Cerebellar cortex (tissue), 1 donor: ENCODE measurements at regions not wholly inside any gene's neighbourhood (a gene's known extent, or its start where the extent isn't known, plus 50 kb on each side); places are given as distances from the start of the nearest gene placed in this dataset.
A peak's percentile ranks its signal among the peaks of the same experiment; 100 is the strongest.

Experiments used
- DNase-seq: peaks from one replicate; pipeline ENCODE4 v3.0.0-alpha.2; 2015; ENCODE audit warnings: low spot score

DNA sequence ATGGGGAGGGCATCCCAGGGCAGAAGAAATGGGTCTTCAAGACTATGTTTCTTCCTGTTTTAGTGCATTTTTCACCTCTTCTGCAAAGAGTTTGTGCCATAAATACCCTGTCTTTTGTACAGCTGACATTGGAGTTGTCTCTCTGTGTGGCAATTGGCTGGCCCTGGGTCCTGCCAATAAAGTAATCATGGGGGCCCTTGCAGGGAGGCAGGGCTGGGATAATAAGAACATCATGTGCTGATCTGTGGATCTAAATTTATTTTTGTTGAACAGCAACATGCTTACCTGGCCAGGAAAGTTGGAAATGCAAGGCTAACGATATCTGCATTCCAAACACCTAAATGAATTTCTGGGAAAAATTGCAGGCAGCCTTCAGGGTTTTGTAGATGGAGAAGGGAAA is 174.6 kb upstream of the GATB start:
- DNase-seq = peak; percentile 59

DNA sequence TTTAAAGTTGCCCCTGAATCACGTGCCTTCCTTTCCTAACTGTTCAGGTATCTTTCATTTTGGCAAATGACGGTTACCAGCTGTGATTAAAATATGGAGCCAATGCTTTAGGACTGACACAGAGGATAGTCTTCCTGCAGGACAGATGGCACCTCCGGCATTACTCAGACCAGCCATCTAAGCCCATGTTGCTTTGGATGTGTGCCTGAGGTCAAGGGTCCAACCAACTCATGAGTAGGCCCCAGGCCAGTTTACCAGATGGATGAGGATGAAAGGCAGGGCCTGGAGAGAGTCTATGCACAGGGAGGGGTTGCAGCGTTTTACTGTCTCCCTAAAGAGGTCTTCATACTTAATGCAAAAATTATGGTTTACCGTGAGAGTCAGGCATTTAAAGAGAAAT is 174.0 kb upstream of the GATB start:
- peak; percentile 98 for DNase-seq

DNA sequence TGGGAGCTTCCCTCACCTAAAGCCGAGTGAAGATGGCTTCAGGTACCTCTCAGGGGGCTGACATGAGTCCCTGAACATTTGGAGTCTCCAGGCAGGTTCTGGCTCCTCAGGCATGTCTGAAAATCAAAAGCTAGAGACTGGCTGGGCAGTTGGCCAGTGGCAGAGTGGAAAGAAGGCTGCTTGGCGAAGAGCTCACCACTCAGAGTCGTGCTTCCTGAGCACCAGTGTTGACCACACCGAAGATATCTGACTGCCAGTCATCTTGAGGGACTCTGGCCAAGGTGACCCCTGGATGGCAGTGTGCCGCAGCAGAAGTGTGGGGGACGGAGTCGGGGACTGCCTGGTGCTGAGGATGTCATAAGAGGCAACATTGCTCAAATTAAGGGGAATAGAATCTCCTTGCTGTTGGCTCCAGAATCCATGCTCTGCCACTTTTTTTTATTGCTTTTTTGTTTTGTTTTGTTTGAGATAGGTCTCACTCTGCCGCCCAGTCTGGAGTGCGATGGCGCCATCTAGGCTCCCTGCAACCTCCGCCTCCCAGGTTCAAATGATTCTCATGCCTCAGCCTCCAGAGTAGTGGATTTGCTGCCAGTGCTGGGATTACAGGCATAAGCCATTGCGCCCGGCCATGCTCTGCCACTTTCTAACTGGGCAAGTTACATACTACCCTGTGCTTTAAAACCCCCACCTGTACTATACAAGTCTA is 172.5 kb upstream of the GATB start:
- DNase-seq = peak; percentile 92

DNA sequence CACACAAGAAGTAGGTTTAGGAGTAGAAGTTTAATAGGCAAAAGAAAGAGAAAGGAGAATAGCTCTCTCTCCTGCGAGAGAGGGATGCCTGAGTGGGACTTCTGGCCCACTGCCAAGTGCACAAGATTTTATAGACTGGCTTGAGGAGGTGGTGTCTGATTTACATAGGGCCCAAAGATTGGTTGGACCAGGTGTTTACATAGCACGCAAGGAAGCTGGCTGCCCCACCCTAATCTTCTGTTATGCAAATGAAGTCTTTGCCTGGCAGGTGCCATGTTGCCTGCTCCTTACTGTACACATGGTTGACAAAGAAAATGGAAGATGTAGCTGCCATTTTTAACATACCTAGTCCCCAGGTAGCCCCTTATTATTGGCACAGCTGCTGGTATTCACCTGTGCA is 170.8 kb upstream of the GATB start:
- DNase-seq = no peak

DNA sequence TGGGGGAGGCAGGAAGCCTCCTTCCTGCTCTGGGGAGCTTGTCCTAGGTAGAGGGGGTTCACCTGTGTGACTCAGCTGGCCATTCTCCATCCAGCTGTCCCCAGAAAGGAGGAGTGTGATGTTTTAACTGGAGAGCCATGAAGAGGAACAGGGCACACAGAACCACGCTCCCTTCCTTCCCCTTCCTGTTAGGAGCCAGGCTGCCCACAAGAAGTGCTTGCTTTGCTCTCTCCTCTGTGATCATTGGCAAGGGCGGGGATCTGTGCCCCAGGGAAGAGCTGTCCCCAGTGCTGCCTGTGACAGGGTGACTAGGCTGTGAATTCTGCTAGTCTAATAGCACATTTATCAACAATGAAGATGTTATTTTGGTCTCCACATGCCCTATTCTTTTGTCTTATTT is 169.6 kb upstream of the GATB start:
- DNase-seq = no peak

DNA sequence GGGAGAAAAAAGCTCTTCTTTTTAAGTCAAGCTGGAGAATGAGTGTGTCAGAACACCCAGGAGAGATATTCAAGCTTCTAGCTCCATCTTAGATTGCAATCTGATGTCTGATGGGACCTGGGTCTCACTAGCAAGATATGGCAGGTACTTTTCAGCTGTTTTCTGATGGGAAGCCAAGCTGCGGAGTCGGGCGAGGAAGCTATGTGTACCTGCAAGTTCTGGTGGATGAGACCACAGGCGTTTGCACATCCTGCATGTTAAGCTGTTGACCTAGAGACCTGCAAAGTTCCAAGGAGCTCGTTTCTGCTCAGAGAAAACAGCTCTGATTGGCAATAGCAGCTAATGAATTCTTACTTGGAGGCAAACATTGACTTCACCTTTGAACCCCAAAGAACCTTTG is 167.3 kb upstream of the GATB start:
- no peak for DNase-seq

DNA sequence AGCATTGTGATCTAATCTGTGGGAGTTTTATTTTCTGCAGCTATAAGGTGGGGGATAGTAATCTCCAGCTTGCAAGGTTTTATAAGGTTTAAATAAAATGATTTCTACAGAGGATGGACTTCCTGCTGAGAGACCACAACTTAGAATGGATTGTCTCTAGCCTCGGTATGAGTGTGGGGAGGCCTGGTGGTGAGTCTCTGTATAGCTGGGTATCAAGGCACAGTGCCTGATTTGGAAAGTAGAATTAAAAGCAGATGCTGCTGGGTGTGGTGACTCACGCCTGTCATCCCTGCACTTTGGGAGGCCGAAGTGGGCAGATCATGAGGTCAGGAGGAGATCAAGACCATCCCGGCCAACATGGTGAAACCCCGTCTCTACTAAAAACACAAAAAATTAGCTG is 162.0 kb upstream of the GATB start:
- DNase-seq = no peak

DNA sequence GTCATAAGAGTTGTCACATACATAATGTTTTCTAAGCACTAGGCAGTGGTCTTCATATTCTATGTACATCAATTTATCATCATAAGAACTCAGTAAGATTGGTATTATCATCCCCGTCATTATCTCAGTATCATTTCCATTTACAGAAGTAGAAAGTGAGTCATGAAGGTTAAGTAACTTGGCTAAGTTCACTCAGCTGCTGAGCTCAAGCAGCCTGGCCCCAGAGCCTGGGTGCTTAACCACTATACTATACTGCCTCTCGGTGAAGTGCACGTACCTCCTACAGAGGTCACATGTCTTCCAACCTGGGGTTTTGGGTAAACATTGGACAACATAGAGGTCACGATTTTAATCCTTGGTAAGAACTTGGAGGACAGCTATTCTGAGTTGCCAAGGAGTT is 161.5 kb upstream of the GATB start:
- no peak for DNase-seq

DNA sequence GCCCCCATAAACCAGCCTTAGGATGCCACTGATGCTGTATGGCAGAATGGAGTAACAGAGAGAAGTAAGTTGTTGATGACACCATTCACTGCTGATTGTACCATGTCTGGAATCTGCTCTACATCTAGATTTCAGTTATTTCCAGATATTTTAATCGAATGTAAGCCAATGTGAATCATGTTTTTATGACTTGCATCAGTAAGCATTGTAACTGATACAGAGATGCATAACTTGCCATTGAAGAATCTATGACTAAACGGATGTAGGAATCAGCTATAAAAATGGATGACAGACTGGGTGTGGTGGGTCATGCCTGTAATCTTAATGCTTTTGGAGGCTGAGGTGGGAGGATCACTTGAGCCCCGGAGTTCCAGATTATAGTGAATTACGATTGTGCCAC is 161.0 kb upstream of the GATB start:
- DNase-seq = no peak

DNA sequence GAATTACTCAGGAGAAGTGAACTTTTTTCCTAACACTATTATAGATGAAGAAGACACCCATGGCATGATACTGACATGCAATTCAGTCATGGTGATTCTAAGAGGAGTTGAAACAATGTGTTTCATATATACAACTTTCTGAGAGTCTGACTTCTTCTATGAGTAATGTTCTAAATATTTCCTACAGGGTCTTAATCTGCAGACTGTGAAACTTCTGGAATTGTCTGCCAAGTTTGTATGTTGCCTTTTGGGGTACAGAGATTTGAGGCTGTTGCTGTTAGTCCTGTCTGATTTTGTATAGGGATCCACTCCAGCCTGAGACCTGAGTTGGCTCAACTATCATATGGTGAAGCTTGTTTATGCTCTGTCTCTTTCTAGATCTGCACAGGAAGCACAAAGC is 160.6 kb upstream of the GATB start:
- no peak for DNase-seq

DNA sequence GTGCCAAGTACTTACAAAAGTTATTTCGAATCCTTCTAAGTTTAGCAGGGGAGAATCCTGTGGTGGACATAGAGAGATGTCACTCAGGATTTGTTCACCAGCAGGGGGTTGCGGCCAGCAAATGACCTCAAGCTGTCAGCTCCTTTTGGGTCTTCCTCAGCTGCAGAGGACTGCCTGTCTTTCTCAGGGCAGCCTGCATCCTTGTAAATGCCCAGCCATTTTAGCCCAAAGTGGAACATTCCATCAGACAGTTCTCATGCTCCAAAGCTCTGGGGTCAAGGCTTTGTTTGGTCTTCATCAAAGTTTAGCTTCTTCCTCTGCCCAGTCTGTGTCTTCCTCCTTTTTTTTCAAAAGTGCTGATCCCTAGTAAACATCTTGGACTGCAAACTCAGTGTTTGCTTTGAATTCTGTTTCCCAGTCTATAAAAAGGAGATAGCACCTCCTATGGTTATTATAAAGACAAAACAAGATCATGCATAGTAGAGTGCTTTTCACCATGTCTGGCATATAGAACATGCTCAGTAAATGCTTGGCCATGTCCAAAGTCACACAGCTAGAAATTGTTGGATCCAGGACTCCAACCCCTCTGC is 156.4 kb upstream of the GATB start:
- no peak for DNase-seq

DNA sequence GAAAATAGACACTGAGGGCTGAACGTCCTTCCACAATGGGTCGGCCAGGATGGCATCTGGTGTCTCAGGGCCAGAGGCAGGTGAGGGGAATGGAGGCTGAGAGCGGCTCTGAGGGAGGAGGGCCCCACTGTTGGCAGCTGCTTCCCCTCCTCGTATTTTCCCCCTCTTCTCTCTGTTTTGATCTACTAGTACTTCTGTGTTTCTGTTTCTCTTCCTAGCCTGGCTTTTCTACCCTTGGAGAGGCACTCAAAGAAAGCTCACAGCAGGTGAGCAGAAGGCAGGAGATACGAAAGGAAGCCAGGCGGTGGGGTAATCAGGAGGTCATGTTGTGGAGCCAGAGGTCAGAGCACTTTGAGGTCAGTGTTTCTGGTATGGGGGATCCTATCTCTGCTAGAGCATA is 151.8 kb upstream of the GATB start:
- no peak for DNase-seq

DNA sequence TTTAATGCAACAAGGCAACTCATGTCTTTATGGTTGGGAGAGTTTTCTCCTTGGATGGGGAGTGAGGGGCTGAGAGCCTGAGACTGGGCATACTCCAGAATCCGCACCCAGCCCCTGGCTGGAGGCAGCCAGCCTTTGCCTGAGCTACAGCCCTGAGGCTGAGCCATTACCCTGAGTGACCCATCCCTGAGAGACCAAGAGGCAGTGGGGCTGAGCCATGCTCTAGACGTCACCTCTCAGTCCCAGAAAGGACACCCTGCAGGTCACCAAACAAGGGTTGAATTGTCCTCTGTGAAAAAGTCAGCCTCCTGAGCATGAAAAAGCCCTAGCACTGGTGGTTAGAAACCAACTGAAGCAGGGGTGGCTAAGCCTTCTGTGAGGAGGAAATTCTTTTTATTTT is 151.2 kb upstream of the GATB start:
- DNase-seq = no peak

DNA sequence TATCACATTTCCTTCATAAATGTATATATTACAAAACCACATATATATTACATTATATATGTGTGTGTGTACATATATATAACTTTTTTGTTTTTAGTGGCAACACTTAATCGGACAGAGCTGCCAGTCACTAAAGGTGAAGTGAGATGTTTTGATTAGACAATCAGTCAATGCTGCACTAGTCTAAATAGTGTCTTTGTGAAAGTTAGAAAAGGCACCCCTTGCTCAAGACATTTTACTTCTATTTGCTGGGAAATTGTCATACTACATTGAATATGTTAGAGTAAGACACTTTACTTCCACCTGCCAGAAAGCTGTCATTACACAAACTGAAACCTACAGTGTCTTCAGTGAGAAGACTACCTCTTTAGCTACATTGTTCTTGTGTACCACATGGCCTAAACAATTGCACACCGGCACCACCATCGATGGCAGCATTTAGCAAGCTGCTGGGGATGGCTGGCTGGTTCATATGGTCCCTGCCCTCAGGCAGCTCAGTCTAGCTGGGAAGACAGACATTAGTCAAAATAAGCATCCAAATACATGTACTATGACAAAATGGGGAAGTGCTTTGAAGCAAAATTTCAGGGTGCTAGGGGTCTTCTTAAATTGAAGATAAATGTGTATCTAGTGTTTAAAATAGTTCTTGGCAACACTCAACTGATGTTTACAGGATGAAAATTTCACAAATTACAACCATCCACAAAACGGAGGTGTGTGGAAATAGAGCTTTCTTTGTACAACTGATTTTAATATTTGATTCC is 148.1 kb upstream of the GATB start:
- DNase-seq = no peak

DNA sequence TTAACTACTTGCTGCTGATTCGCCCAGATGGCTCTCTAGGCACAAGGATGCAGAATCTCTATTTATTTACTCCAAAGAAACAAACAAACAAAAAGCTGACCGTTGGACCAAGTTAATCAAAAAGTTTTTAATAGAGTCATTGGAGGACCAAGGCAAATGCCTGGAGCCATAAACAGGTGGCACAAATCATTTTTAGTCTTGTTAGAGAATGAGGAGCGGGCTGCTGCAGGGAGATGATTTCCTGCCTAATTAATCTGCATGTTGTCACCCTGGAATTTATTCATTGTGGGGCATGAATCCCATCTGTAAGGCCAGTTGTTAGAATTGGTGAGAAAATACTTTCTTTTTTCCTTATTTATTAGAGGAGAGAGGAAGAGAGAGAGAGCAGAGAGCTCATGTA is 147.4 kb upstream of the GATB start:
- no peak for DNase-seq

DNA sequence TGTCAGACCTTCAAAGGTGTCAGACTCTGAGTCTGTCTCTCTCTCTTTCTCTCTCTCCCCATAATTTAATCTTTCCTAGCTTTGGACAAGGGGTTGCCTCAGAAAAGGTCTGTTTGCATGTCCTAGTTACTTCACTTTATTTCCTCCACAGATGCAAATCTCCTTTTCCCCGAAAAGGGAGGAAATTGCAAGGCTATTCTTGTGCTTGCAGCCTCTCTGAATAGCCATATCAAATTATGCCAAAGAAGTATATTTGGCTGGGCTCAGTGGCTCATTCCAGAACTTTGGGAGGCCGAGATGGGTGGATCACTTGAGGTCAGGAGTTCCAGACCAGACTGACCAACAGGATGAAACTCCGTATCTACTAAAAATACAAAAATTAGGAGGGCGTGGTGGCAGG is 145.6 kb upstream of the GATB start:
- no peak for DNase-seq

DNA sequence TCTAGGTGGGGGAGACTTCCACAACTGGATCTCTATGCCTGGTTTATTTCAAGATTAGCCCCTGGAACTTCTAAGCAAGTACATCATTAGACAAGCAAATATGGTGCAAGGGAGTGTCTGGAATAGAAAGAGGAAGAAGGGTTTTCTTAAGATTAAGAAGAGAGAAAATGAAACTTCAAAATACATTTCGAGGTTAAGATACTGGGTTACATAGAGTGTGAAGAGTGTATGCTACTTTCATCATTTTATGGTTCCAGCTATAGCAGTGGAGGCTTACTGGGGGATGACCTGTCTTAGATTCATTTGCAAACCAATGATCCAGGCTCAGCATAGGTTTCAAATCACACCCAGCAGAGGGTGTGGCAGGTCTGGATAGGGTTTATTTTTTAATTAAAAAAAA is 144.4 kb upstream of the GATB start:
- no peak for DNase-seq

DNA sequence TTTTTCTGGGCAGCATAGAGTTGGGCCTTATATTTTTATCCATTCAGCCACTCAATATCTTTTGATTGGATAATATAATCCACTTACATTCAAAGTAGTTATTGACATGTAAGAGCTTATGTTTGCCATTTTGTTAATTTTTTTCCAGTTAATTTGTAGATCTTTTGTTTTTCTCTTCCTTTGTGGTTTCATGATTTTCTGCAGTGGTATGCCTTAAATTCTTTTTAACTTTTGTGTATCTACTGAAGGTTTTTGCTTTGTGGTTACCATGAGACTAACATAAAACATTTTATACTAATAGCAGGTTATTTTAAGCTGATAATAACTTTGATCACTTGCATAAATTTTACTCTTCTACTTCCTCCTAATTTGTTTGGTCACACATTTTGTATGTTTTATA is 140.8 kb upstream of the GATB start:
- no peak for DNase-seq

DNA sequence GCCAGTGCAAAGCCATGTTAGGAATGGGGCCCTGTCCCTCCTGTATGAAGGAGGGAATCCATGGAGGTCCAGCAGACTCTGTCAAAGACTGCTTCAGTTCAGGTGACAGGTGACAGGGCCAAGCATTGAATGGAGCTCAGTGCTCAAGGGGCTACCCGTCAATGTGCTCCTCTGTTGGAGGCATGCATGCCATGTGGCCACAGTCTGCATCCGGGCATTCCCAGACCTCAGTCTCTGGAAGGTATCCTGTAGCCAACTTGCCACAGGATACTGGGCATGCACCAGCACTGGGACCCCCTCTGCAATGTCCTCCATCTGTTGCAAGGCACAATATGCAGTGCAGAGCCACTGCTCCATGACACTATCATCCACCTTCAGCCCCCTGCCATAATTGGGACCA is 136.1 kb upstream of the GATB start:
- DNase-seq = no peak

DNA sequence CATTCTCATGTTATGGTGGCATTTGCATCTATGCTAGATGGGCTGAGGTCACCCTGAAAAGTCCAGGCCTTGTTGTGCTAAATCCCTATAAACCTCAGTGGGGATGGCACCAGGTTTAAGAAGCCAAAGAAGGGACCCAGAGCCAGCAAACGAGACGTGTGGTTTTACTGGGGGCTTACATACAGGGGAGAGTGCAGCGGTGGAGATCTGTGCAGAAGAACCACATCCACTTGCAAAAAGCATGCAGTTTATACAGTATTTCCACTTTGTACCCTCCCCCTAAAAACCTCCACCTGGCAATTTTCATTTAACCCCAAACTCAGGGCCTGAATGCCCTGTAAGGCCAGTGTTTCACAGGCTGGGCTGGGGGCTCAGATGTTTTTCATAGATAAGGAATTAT is 134.9 kb upstream of the GATB start:
- no peak for DNase-seq

DNA sequence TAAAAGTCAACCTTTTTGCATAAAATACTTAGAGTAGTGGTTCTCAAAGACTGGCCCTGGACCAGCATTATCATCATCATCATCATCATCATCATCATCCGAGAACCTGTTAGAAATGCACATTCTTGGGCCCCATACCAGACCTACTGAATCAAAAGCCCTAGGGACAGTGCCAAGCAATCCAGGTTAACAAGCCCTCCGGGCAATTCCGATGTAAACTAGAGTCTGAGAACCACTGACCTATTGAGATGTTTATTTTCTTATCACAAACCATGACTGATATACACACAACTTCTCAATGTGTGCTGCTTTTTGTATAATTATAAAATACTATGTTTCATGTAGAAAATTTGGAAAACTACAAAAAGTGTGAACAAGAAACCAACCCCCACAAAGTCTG is 133.4 kb upstream of the GATB start:
- DNase-seq = no peak

DNA sequence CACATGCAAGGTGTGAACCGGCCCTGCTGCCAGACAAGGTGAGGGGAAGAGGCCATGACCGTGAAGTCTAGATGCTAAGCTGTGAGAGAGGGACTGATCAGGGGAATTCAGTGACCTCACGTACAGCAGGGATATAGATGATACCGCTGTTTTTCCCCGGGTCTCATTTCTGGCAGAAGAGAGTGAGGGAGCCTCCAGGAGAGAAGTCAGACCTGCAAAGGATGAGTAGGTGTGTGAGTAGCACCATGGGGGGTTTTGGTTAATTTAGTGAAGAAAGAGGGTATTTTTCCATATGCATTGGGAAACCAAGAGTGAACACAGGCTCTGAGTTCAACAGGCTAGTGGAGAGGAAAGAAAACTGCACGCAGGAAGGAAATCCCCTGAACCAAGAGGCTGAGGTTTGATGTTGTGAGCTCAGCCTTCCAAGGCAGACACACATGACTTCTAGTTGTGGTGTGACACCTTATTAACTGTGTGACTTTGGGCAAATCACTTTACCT is 127.6 kb upstream of the GATB start:
- DNase-seq = no peak

DNA sequence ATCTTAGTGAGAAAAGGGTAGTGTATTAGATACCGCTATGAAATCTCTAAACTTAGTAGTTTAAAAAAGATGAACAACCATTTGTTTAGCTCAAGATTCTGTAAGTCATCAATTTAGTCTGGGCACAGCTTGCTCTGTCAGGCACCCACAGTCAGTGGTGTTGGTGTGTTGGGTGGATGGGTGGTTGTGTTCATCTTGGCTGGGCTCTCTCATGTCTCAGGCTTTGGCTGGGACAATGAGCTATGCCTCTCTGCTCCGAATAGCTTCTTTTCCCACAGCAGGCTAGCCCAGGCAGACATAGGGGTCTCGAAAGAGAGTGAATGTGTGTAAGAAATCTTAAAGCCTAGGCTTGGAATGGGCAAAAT is 127.0 kb upstream of the GATB start:
- no peak for DNase-seq
